K562 (cell line): ENCODE measurements at regions not wholly inside any gene's neighbourhood (a gene's known extent, or its start where the extent isn't known, plus 50 kb on each side); places are given as distances from the start of the nearest gene placed in this dataset.

Experiments used
- ATAC-seq: fragments of 200-7000 bp; cut with Tn5 transposase; 3 replicates; pipeline ENCODE4 v1.9.1; 2020; ENCODE audit warnings: moderate library complexity
- BruUV-seq: library from RNA; stranded (reverse); fragments of 400-500 nt; replicated peaks from 2 replicates; lab custom pipeline; 2021; lab: Mats Ljungman, UMichigan
- CTCF ChIA-PET: fragments of 300-600 bp; formaldehyde crosslinking; extraction: SDS; loops from one replicate; lab custom pipeline; 2021; ENCODE audit warnings: low intra/inter-chr PET ratio; lab: Yijun Ruan, JAX
- POLR2A ChIA-PET: fragments of 300-600, 350-650 bp; sonication (Branson Sonifier 250); formaldehyde crosslinking; extraction: SDS; loops from one replicate; lab custom pipeline; 2021; ENCODE audit warnings: antibody characterized with exemption, inconsistent platforms; lab: Yijun Ruan, JAX
- DNase-seq, 4 experiments: peaks; one replicate each; pipeline versions ENCODE4 v3.0.0 to v3.0.0-alpha.2; 2011 to 2018; ENCODE audit warnings: low spot score in 3 of 4, mixed read lengths in 3 of 4; ENCODE audit errors: extremely low read depth in 1 of 4
- FAIRE-seq: peaks from 2 replicates; lab custom pipeline; 2011; peaks lifted over from hg19 to GRCh38; lab: Jason Lieb, UNC
- H2AFZ ChIP-seq: 2 replicates; pipeline ENCODE4 v1.6.0; 2011; ENCODE audit warnings: low read depth, low read length, control low read depth, inconsistent platforms
- H3K27ac ChIP-seq: fragments of 200-600 bp; 3 replicates; pipeline ENCODE4 v1.8.0; 2011; ENCODE audit warnings: low read depth, mild to moderate bottlenecking, control low read depth, inconsistent platforms, low read length, moderate library complexity, mixed read lengths; ENCODE audit errors: extremely low read depth
- H3K27me3 ChIP-seq, 2 experiments: fragments of 300-600 bp in 1 of 2; 2 replicates in 1 of 2; 3 replicates in 1 of 2; pipeline versions ENCODE4 v1.6.0 to v1.8.0; 2011; ENCODE audit warnings: inconsistent platforms in 2 of 2, low read length in 2 of 2, mild to moderate bottlenecking in 1 of 2, mixed read lengths in 1 of 2, moderate library complexity in 1 of 2; ENCODE audit not compliant: control insufficient read depth in 2 of 2, insufficient read depth in 2 of 2
- H3K36me3 ChIP-seq: fragments of 300-600 bp; 3 replicates; pipeline ENCODE4 v1.8.0; 2011; ENCODE audit warnings: mild to moderate bottlenecking, low read length, inconsistent platforms; ENCODE audit not compliant: control insufficient read depth, insufficient read depth
- H3K4me1 ChIP-seq, 2 experiments: fragments of 200-600 bp in 1 of 2; replicated peaks in 1 of 2; 2 replicates in 1 of 2; 3 replicates in 1 of 2; pipeline versions ENCODE4 v1.5.1 to v1.8.0; 2011; ENCODE audit warnings: inconsistent platforms in 2 of 2, low read length in 2 of 2, mild to moderate bottlenecking in 1 of 2, mixed read lengths in 1 of 2, moderate library complexity in 1 of 2; ENCODE audit not compliant: control insufficient read depth in 2 of 2, insufficient read depth in 2 of 2
- H3K4me2 ChIP-seq: 2 replicates; pipeline ENCODE4 v1.6.1; 2011; ENCODE audit warnings: low read length, control low read depth, inconsistent platforms, mixed read lengths; ENCODE audit not compliant: insufficient read depth
- H3K4me3 ChIP-seq: fragments of 200-600 bp; sonication (generic), shearing (Covaris generic); 2 replicates; pipeline ENCODE4 v1.5.1; 2016; ENCODE audit warnings: control low read depth, inconsistent platforms
- H3K79me2 ChIP-seq: fragments of 200-600 bp; 3 replicates; pipeline ENCODE4 v1.8.0; 2011; ENCODE audit warnings: low read length, inconsistent platforms; ENCODE audit not compliant: control insufficient read depth, insufficient read depth
- H3K9ac ChIP-seq, 2 experiments: 2 replicates each; pipeline versions ENCODE4 v1.6.0 to v1.6.1; 2011; ENCODE audit warnings: low read depth in 2 of 2, low read length in 2 of 2, control low read depth in 1 of 2, inconsistent platforms in 1 of 2, mild to moderate bottlenecking in 1 of 2, mixed read lengths in 1 of 2; ENCODE audit not compliant: insufficient read depth in 1 of 2
- H3K9me1 ChIP-seq: one replicate; pipeline ENCODE4 v1.6.0; 2011; ENCODE audit warnings: inconsistent platforms, mild to moderate bottlenecking, low read length, moderate library complexity; ENCODE audit not compliant: control insufficient read depth, insufficient read depth
- H3K9me3 ChIP-seq: replicated peaks from 2 replicates; pipeline ENCODE4 v1.5.1; 2011; ENCODE audit warnings: low read depth, low read length, inconsistent platforms; ENCODE audit not compliant: control insufficient read depth, insufficient read depth
- H4K20me1 ChIP-seq: replicated peaks from 2 replicates; pipeline ENCODE4 v1.6.1; 2011; ENCODE audit warnings: low read length, inconsistent platforms, mixed read lengths; ENCODE audit not compliant: control insufficient read depth, insufficient read depth
- ARID2 ChIP-seq: fragments of 450-650 bp; IDR thresholded peaks from 2 replicates; pipeline ENCODE4 v1.6.1; 2017; ENCODE audit warnings: antibody characterized with exemption, mild to moderate bottlenecking
- ARNT ChIP-seq, 2 experiments: fragments of 450-650 bp; IDR thresholded peaks; 2 replicates each; pipeline ENCODE4 v1.6.1; 2016; ENCODE audit warnings: mild to moderate bottlenecking in 1 of 2
- BRF2 ChIP-seq: IDR thresholded peaks from 3 replicates; pipeline ENCODE4 v1.6.1; 2011; ENCODE audit warnings: borderline replicate concordance, mild to moderate bottlenecking; ENCODE audit not compliant: insufficient read length, insufficient read depth
- FOXO4 ChIP-seq: fragments of 450-650 bp; formaldehyde crosslinking; IDR thresholded peaks from 2 replicates; pipeline ENCODE4 v1.4.0; 2020; ENCODE audit warnings: mild to moderate bottlenecking, moderate library complexity
- NRF1 ChIP-seq, 2 experiments: fragments of 450-650 bp; IDR thresholded peaks in 1 of 2; conservative IDR thresholded peaks in 1 of 2; 2 replicates each; pipeline ENCODE4 v1.6.1; 2014; ENCODE audit warnings: mild to moderate bottlenecking in 2 of 2
- RBM39 ChIP-seq: fragments of 200-400 bp; formaldehyde crosslinking; optimal IDR thresholded peaks from 2 replicates; pipeline ENCODE3; 2018; ENCODE audit warnings: low read depth, low read length
- SP2 ChIP-seq: IDR thresholded peaks from 2 replicates; pipeline ENCODE4 v1.6.1; 2011; ENCODE audit warnings: mild to moderate bottlenecking, low read depth, low read length, moderate library complexity; ENCODE audit not compliant: poor library complexity, severe bottlenecking; ENCODE audit errors: extremely low read depth
- SUPT5H ChIP-seq: fragments of 450-650 bp; IDR thresholded peaks from 2 replicates; pipeline ENCODE4 v1.6.1; 2016
- TAL1 ChIP-seq: fragments of 450-650 bp; IDR thresholded peaks from 2 replicates; pipeline ENCODE4 v1.6.1; 2016; ENCODE audit warnings: mild to moderate bottlenecking
- TCF15 ChIP-seq: fragments of 250-450 bp; sonication (Bioruptor Pico); IDR thresholded peaks from 2 replicates; pipeline ENCODE4 v1.8.0; 2022; ENCODE audit warnings: moderate library complexity, mild to moderate bottlenecking, inconsistent platforms
- ZNF274 ChIP-seq: IDR thresholded peaks from 2 replicates; pipeline ENCODE4 v1.6.1; 2011; ENCODE audit warnings: low read depth, mild to moderate bottlenecking, low read length, moderate library complexity, borderline replicate concordance
- ZNF395 ChIP-seq: fragments of 200-800 bp; sonication (Bioruptor generic); IDR thresholded peaks from 2 replicates; pipeline ENCODE4 v1.6.1; 2017; ENCODE audit warnings: missing genetic modification characterization, missing compliant biosample characterization
- WGBS: fragments of 100-300 bp; shearing (Covaris generic); methylation state at CpG from one replicate; pipeline ENCODE4 v1.1.6; 2016; ENCODE audit warnings: low coverage, mixed read lengths; ENCODE audit not compliant: insufficient coverage; ENCODE audit errors: missing lambda C conversion rate; 5-methylcytosine and 5-hydroxymethylcytosine counted together
- in situ Hi-C: fragments of 300-500 bp; cut with MboI; formaldehyde crosslinking; loops from 4 replicates; pipeline ENCODE4 v1.15.0; 2018; ENCODE audit warnings: inconsistent platforms, mixed read lengths
- intact Hi-C: fragments of 100-400 bp; cut with micrococcal nuclease; formaldehyde crosslinking; loops from 2 replicates; pipeline ENCODE4 v1.14.2; 2022

- Histone ChIP-seq H3K9me1 (no peaks in the 10 kb centered on the region), H3K9me3 (no peaks in the 10 kb centered on the region), H4K20me1 (no peaks in the 10 kb centered on the region), H3K27me3 (no peaks in the 10 kb centered on the region), H2AFZ (no peak overlapping the region), H3K4me2 (no peak overlapping the region), H3K36me3 (no peaks in the 10 kb centered on the region), H3K4me3 (no peak overlapping the region), H3K4me1 (no peaks in the 10 kb centered on the region), H3K79me2 (no peaks in the 10 kb centered on the region), H3K9ac (no peak overlapping the region), H3K27ac (no peak overlapping the region)
- no TSS peak for BruUV-seq
- DNase-seq (no peak), ATAC-seq (no peak), FAIRE-seq (no peak)
- no peak for TF ChIP-seq ARID2
- no peak for TF ChIP-seq SP2
- TF ChIP-seq ZNF274, result no peak
- no peak for TF ChIP-seq TAL1
- no peak for TF ChIP-seq NRF1 (conservative IDR thresholded peaks at IDR 0.05 in 1 of 2, IDR thresholded peaks at IDR 0.05 in 1 of 2)
- TF ChIP-seq RBM39, result no peak
- no peak for TF ChIP-seq ARNT (IDR thresholded peaks at IDR 0.05)
- TF ChIP-seq SUPT5H, result no peak
- no peak for TF ChIP-seq FOXO4 (CRISPR knock-in tag)
- no peak for TF ChIP-seq TCF15 (CRISPR knock-in tag)
- no peak for TF ChIP-seq BRF2
- no peak for TF ChIP-seq ZNF395 (CRISPR knock-in tag)
- intact Hi-C loops (no loop called here), in situ Hi-C loops (no loop called here)
- ChIA-PET CTCF (no interaction called here), POLR2A (no interaction called here)
- 0% methylated on average over 3 of the region's 3 CpGs for WGBS
Measured at GRCh38 chr10:112002206-112002605, 181.4 kb downstream of the GPAM start.
